GM23338 (cell line): ENCODE measurements at regions not wholly inside any gene's neighbourhood (a gene's known extent, or its start where the extent isn't known, plus 50 kb on each side); places are given as distances from the start of the nearest gene placed in this dataset.

Experiments used
- ATAC-seq: fragments of 200-7000 bp; cut with Tn5 transposase; 3 replicates; pipeline ENCODE4 v1.9.1; 2020
- DNase-seq: peaks from one replicate; pipeline ENCODE4 v3.0.0-alpha.2; 2015; ENCODE audit warnings: low spot score
- H2AFZ ChIP-seq: fragments of 200-600 bp; sonication (generic); 2 replicates; pipeline ENCODE4 v1.8.0; 2016; ENCODE audit warnings: antibody characterized with exemption, mild to moderate bottlenecking, moderate library complexity
- H3F3A ChIP-seq: fragments of 200-600 bp; sonication (generic); replicated peaks from 2 replicates; pipeline ENCODE4 v1.8.0; 2017; ENCODE audit warnings: antibody characterized with exemption, mixed run types, low read depth
- H3K27ac ChIP-seq: fragments of 200-600 bp; sonication (generic); 2 replicates; pipeline ENCODE4 v1.6.1; 2016; ENCODE audit warnings: low read depth
- H3K27me3 ChIP-seq: fragments of 200-600 bp; sonication (generic); 2 replicates; pipeline ENCODE4 v1.8.0; 2016; ENCODE audit warnings: mild to moderate bottlenecking, mixed run types, moderate library complexity; ENCODE audit not compliant: insufficient read depth
- H3K36me3 ChIP-seq: fragments of 200-600 bp; sonication (generic); 2 replicates; pipeline ENCODE4 v1.8.0; 2016; ENCODE audit warnings: mild to moderate bottlenecking; ENCODE audit not compliant: insufficient read depth
- H3K4me1 ChIP-seq: fragments of 200-600 bp; sonication (generic); 2 replicates; pipeline ENCODE4 v1.8.0; 2016; ENCODE audit warnings: mild to moderate bottlenecking, moderate library complexity; ENCODE audit not compliant: insufficient read depth
- H3K4me2 ChIP-seq: fragments of 200-600 bp; sonication (generic); 2 replicates; pipeline ENCODE4 v1.7.1; 2017; ENCODE audit warnings: mixed run types
- H3K4me3 ChIP-seq: fragments of 200-600 bp; sonication (generic); 2 replicates; pipeline ENCODE4 v1.6.1; 2016; ENCODE audit warnings: mixed run types
- H3K79me2 ChIP-seq: fragments of 200-600 bp; sonication (generic); replicated peaks from 2 replicates; pipeline ENCODE4 v1.8.0; 2017; ENCODE audit warnings: mild to moderate bottlenecking; ENCODE audit not compliant: insufficient read depth
- H3K9me2 ChIP-seq: fragments of 200-600 bp; sonication (generic); 2 replicates; pipeline ENCODE4 v1.8.0; 2017; ENCODE audit not compliant: insufficient read depth
- H4K20me1 ChIP-seq: fragments of 200-600 bp; sonication (generic); replicated peaks from 2 replicates; pipeline ENCODE4 v1.8.0; 2017; ENCODE audit warnings: mild to moderate bottlenecking; ENCODE audit not compliant: insufficient read depth
- H3K27ac Mint-ChIP-seq: 2 replicates; pipeline ENCODE4 v1.8.0; 2020; ENCODE audit warnings: inconsistent platforms, mild to moderate bottlenecking, moderate library complexity, mixed read lengths
- H3K27me3 Mint-ChIP-seq: 3 replicates; pipeline ENCODE4 v1.8.0; 2022; ENCODE audit warnings: low read depth, mild to moderate bottlenecking, moderate library complexity, mixed read lengths, inconsistent platforms; ENCODE audit not compliant: insufficient read depth, poor library complexity
- H3K36me3 Mint-ChIP-seq: 3 replicates; pipeline ENCODE4 v1.8.0; 2021; ENCODE audit warnings: low read depth, mild to moderate bottlenecking, inconsistent platforms, moderate library complexity, mixed read lengths
- H3K4me1 Mint-ChIP-seq: 3 replicates; pipeline ENCODE4 v1.8.0; 2020; ENCODE audit warnings: mild to moderate bottlenecking, inconsistent platforms, mixed read lengths
- H3K4me3 Mint-ChIP-seq: 3 replicates; pipeline ENCODE4 v1.8.0; 2021; ENCODE audit warnings: moderate library complexity, mild to moderate bottlenecking, inconsistent platforms, mixed read lengths
- H3K9me3 Mint-ChIP-seq: 3 replicates; pipeline ENCODE4 v1.8.0; 2020; ENCODE audit warnings: moderate library complexity, mild to moderate bottlenecking, inconsistent platforms, mixed read lengths
- CREB1 ChIP-seq: fragments of 250-450 bp; sonication (Bioruptor Pico); IDR thresholded peaks from 2 replicates; pipeline ENCODE4 v1.5.0; 2020; ENCODE audit warnings: low read depth, mild to moderate bottlenecking, moderate library complexity
- CTCF ChIP-seq, 2 experiments: fragments of 200-600 bp in 1 of 2; sonication (generic) in 1 of 2; conservative IDR thresholded peaks; 2 replicates each; pipeline versions ENCODE4 v1.5.1 to v1.6.1; 2016 to 2017; ENCODE audit warnings: antibody characterized with exemption in 2 of 2, low read depth in 2 of 2, mild to moderate bottlenecking in 2 of 2, moderate library complexity in 1 of 2
- ETS1 ChIP-seq: IDR thresholded peaks from 2 replicates; pipeline ENCODE4 v1.6.1; 2016; ENCODE audit warnings: antibody characterized with exemption
- EZH2 ChIP-seq: fragments of 200-600 bp; sonication (generic); IDR thresholded peaks from one replicate; pipeline ENCODE4 v1.8.0; 2017; ENCODE audit warnings: antibody characterized with exemption, mild to moderate bottlenecking, low read depth; ENCODE audit not compliant: unreplicated experiment
- EZH2phosphoT487 ChIP-seq: fragments of 200-600 bp; sonication (generic); IDR thresholded peaks from one replicate; pipeline ENCODE4 v1.8.1; 2018; ENCODE audit warnings: antibody characterized with exemption; ENCODE audit not compliant: unreplicated experiment
- JUNB ChIP-seq: IDR thresholded peaks from one replicate; pipeline ENCODE4 v1.6.1; 2016; ENCODE audit warnings: antibody characterized with exemption; ENCODE audit not compliant: unreplicated experiment
- NANOG ChIP-seq: IDR thresholded peaks from 2 replicates; pipeline ENCODE4 v1.6.1; 2016; ENCODE audit warnings: antibody characterized with exemption, borderline replicate concordance
- POLR2AphosphoS5 ChIP-seq: IDR thresholded peaks from 2 replicates; pipeline ENCODE4 v1.6.1; 2016; ENCODE audit warnings: antibody characterized with exemption, low read depth
- REST ChIP-seq: IDR thresholded peaks from one replicate; pipeline ENCODE4 v1.6.1; 2018; ENCODE audit warnings: antibody characterized with exemption; ENCODE audit not compliant: unreplicated experiment
- STAT1 ChIP-seq: IDR thresholded peaks from one replicate; pipeline ENCODE4 v1.6.1; 2016; ENCODE audit warnings: antibody characterized with exemption; ENCODE audit not compliant: unreplicated experiment
- ZNF114 ChIP-seq: fragments of 250-450 bp; sonication (Bioruptor Pico); IDR thresholded peaks from 2 replicates; pipeline ENCODE4 v1.5.0; 2020; ENCODE audit warnings: mild to moderate bottlenecking, moderate library complexity
- ZNF331 ChIP-seq: fragments of 250-450 bp; sonication (Bioruptor Pico); IDR thresholded peaks from 2 replicates; pipeline ENCODE4 v1.5.0; 2020; ENCODE audit warnings: low read depth, mild to moderate bottlenecking, moderate library complexity
- TF ChIP-seq, protein P1 (sequence below): fragments of 250-450 bp; sonication (Bioruptor Pico); IDR thresholded peaks from 2 replicates; pipeline ENCODE4 v1.5.0; 2020; ENCODE audit warnings: mild to moderate bottlenecking, moderate library complexity

DNA sequence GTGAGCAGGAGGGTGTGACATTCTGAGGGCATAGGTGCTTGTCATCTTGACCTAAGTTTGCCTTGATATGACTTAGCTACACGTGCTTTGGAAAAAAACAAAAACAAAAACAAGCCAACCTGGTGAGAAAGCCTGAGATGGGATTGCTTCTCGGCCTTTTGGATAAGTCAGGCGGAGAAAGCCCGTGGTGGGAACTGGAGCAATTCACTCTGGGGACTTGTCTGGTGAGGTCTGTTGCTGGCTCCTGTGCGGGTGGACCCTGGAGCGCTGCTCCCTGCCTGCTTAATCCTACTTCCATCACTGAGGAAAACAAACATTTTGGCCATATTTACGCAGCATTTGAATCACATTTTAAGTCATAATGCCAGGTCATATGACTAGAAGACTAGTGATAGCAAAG, 100.3 kb downstream of the SNX19 start:
- Histone ChIP-seq H3K27me3 (no peaks in the 10 kb centered on the region), H3K4me3 (no peak overlapping the region), H3F3A (no peaks in the 10 kb centered on the region), H3K79me2 (no peaks in the 10 kb centered on the region), H2AFZ (no peak overlapping the region), H4K20me1 (no peaks in the 10 kb centered on the region), H3K36me3 (no peaks in the 10 kb centered on the region), H3K27ac (no peak overlapping the region), H3K9me2 (peaks cover 5% of the 10 kb centered on the region; the same call in 1 of the 2 replicates), H3K4me2 (no peak overlapping the region), H3K4me1 (peaks cover 9% of the 10 kb centered on the region)
- DNase-seq (no peak), ATAC-seq (no peak)
- H3K4me1 Mint-ChIP-seq: peaks cover 9% of the 10 kb centered on the region; the same call in 2 of the 3 replicates
- TF ChIP-seq EZH2phosphoT487 (no peak), ZNF114 (no peak), REST (no peak), NANOG (no peak), POLR2AphosphoS5 (no peak), CREB1 (no peak), JUNB (no peak), CTCF (conservative IDR thresholded peaks at IDR 0.05; ENCODE audit: low read depth in 2 of 2) (no peak), STAT1 (no peak), EZH2 (no peak), ETS1 (no peak), ZNF331 (CRISPR knock-in tag) (no peak)
- TF ChIP-seq, protein P1, sequence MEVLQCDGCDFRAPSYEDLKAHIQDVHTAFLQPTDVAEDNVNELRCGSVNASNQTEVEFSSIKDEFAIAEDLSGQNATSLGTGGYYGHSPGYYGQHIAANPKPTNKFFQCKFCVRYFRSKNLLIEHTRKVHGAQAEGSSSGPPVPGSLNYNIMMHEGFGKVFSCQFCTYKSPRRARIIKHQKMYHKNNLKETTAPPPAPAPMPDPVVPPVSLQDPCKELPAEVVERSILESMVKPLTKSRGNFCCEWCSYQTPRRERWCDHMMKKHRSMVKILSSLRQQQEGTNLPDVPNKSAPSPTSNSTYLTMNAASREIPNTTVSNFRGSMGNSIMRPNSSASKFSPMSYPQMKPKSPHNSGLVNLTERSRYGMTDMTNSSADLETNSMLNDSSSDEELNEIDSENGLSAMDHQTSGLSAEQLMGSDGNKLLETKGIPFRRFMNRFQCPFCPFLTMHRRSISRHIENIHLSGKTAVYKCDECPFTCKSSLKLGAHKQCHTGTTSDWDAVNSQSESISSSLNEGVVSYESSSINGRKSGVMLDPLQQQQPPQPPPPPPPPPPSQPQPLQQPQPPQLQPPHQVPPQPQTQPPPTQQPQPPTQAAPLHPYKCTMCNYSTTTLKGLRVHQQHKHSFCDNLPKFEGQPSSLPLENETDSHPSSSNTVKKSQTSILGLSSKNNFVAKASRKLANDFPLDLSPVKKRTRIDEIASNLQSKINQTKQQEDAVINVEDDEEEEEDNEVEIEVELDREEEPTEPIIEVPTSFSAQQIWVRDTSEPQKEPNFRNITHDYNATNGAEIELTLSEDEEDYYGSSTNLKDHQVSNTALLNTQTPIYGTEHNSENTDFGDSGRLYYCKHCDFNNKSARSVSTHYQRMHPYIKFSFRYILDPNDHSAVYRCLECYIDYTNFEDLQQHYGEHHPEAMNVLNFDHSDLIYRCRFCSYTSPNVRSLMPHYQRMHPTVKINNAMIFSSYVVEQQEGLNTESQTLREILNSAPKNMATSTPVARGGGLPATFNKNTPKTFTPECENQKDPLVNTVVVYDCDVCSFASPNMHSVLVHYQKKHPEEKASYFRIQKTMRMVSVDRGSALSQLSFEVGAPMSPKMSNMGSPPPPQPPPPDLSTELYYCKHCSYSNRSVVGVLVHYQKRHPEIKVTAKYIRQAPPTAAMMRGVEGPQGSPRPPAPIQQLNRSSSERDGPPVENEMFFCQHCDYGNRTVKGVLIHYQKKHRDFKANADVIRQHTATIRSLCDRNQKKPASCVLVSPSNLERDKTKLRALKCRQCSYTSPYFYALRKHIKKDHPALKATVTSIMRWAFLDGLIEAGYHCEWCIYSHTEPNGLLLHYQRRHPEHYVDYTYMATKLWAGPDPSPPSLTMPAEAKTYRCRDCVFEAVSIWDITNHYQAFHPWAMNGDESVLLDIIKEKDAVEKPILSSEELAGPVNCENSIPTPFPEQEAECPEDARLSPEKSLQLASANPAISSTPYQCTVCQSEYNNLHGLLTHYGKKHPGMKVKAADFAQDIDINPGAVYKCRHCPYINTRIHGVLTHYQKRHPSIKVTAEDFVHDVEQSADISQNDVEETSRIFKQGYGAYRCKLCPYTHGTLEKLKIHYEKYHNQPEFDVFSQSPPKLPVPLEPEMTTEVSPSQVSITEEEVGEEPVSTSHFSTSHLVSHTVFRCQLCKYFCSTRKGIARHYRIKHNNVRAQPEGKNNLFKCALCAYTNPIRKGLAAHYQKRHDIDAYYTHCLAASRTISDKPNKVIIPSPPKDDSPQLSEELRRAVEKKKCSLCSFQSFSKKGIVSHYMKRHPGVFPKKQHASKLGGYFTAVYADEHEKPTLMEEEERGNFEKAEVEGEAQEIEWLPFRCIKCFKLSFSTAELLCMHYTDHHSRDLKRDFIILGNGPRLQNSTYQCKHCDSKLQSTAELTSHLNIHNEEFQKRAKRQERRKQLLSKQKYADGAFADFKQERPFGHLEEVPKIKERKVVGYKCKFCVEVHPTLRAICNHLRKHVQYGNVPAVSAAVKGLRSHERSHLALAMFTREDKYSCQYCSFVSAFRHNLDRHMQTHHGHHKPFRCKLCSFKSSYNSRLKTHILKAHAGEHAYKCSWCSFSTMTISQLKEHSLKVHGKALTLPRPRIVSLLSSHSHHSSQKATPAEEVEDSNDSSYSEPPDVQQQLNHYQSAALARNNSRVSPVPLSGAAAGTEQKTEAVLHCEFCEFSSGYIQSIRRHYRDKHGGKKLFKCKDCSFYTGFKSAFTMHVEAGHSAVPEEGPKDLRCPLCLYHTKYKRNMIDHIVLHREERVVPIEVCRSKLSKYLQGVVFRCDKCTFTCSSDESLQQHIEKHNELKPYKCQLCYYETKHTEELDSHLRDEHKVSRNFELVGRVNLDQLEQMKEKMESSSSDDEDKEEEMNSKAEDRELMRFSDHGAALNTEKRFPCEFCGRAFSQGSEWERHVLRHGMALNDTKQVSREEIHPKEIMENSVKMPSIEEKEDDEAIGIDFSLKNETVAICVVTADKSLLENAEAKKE (CRISPR knock-in tag): no peak
- H3K27ac Mint-ChIP-seq: no peak overlapping the region
- H3K9me3 Mint-ChIP-seq: no peaks in the 10 kb centered on the region
- no peaks in the 10 kb centered on the region for H3K36me3 Mint-ChIP-seq
- H3K4me3 Mint-ChIP-seq: no peak overlapping the region
- H3K27me3 Mint-ChIP-seq: peaks cover 1% of the 10 kb centered on the region
